ENCODE measurements at regions not wholly inside any gene's neighbourhood (a gene's known extent, or its start where the extent isn't known, plus 50 kb on each side); places are given as distances from the start of the nearest gene placed in this dataset.

DNA sequence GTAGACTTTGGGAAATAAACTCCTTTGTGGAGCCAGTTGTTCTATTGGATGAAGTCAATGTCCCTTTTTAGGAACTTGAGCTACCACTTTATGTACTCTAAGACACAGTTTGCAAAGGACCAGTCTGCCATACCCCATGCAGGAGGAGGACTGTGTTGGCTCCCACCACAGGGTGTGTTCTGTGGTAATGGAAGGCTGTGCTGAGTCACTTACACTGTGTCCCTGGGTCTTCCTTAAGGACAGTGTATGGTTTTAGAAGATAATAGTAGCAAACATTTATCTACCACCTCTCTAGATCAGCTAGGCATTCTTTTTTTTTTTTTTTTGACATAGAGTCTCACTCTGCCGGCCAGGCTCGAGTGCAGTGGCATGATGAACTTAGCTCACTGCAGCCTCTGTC, 184.0 kb upstream of the PGRMC2 start:
- Histone ChIP-seq H3K4me3 (no peak overlapping the region), H3K27me3 (no peaks in the 10 kb centered on the region), H3K4me1 (ENCODE audit: low read depth) (no peaks in the 10 kb centered on the region), H3K9me3 (ENCODE audit: low read depth) (no peaks in the 10 kb centered on the region), H3K27ac (no peak overlapping the region), H3K36me3 (no peaks in the 10 kb centered on the region)
- DNase-seq (ENCODE audit: low read depth in 1 of 2, low spot score in 1 of 2), result no peak
- TF ChIP-seq, protein P1, sequence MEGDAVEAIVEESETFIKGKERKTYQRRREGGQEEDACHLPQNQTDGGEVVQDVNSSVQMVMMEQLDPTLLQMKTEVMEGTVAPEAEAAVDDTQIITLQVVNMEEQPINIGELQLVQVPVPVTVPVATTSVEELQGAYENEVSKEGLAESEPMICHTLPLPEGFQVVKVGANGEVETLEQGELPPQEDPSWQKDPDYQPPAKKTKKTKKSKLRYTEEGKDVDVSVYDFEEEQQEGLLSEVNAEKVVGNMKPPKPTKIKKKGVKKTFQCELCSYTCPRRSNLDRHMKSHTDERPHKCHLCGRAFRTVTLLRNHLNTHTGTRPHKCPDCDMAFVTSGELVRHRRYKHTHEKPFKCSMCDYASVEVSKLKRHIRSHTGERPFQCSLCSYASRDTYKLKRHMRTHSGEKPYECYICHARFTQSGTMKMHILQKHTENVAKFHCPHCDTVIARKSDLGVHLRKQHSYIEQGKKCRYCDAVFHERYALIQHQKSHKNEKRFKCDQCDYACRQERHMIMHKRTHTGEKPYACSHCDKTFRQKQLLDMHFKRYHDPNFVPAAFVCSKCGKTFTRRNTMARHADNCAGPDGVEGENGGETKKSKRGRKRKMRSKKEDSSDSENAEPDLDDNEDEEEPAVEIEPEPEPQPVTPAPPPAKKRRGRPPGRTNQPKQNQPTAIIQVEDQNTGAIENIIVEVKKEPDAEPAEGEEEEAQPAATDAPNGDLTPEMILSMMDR (IDR thresholded peaks at IDR 0.05; ENCODE audit: low read depth, low read length), result no peak

DNA sequence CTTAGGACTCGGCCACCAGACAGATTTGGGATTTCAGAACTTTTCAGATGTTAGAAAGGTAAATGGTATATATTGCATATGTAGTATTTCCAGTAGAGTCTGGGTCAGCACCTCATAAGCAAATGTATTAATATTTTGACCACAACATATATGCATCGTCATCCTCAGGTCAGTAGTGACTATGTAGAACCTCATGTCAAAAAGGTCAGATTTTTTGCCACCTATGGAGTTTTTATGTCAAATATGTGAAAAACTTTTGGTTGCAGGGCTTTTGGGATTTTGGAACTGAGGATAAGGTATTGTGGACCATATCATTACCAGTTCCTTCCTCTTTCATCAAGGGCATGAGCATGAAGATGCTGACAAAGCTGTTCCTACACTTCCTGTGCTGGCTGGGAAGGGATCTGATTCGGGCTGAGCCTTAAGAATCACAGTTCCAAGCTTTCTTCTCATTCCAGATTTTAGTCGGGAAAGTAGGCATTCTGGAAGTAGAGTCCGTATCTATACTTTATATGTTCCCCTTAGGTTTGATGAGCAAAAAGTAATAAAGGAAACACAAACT, 183.0 kb upstream of the PGRMC2 start:
- Histone ChIP-seq H3K36me3 (no peaks in the 10 kb centered on the region), H3K27me3 (no peaks in the 10 kb centered on the region), H3K4me1 (ENCODE audit: low read depth) (no peaks in the 10 kb centered on the region), H3K27ac (no peak overlapping the region), H3K4me3 (no peak overlapping the region), H3K9me3 (ENCODE audit: low read depth) (no peaks in the 10 kb centered on the region)
- TF ChIP-seq, protein P1 (IDR thresholded peaks at IDR 0.05; ENCODE audit: low read depth, low read length), result no peak
- DNase-seq (ENCODE audit: low read depth in 1 of 2, low spot score in 1 of 2), result no peak

DNA sequence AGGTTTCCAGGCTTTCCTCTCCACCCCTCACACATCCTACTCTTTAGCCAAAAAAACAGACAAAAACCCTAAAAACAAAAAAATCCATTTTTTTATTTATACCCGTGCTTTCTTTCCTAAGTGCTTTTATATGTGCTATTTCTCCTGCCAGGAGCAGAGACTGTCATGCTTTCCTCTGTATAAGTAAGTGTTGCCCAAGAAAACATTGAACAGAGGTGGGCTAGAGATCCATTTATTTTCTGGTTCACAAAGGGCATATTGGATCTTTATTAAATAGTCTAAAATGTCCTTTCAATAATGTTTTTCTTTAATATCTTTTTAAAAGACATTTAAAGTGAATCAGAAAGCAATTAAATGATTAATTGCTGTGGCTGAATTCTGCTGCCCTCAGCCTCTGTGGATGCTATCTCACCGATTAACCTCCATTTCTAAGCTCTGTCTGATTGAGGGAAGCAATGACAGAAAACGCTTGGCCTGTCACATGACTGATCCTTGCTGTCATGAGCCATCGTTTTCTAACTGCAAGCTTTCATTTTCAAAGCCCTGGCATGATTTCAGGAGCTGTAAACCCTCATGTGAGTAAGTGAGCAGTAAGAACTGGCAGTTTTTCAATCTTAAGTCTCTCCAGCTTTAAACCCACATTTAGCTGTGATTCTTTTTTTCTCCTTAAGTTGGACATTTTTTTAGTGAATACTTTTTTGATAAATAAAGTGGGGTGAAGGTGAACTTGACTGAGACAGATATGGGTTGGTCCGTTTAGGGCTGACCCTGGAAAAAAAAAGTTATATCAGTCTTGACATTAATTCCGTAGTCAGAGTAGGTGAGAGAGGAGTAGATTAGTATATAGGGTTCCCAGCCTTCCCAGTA, 180.7 kb upstream of the PGRMC2 start:
- no peak overlapping the region for H3K27ac ChIP-seq
- TF ChIP-seq, protein P1 (IDR thresholded peaks at IDR 0.05; ENCODE audit: low read depth, low read length), result no peak
- no peaks in the 10 kb centered on the region for H3K9me3 ChIP-seq (ENCODE audit: low read depth)
- H3K36me3 ChIP-seq, result no peaks in the 10 kb centered on the region
- H3K27me3 ChIP-seq, result no peaks in the 10 kb centered on the region
- peak in 1 of 2 donors; percentile 98 for DNase-seq (ENCODE audit: low read depth in 1 of 2, low spot score in 1 of 2)
- H3K4me1 ChIP-seq (ENCODE audit: low read depth), result no peaks in the 10 kb centered on the region
- no peak overlapping the region for H3K4me3 ChIP-seq

DNA sequence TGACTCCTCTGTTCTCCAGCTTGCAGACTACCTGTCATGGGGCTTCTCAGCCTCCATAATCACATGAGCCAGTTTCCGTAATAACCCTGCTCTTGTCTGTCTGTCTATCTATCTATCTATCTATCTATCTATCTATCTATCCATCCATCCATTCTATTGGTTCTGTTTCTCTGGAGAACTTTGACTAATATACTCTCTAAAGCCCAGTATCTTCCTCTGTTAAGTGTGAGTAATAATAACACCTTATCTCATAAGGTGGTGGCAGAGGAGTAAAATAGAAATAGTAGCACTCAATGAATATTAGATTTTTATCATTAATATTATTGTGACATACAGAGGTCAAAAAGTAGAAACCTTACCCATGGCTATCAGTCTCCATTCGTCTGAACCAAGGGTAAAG, 177.9 kb upstream of the PGRMC2 start:
- Histone ChIP-seq H3K27me3 (peaks cover 4% of the 10 kb centered on the region), H3K9me3 (ENCODE audit: low read depth) (no peaks in the 10 kb centered on the region), H3K27ac (no peak overlapping the region), H3K4me3 (no peak overlapping the region), H3K4me1 (ENCODE audit: low read depth) (no peaks in the 10 kb centered on the region), H3K36me3 (no peaks in the 10 kb centered on the region)
- TF ChIP-seq, protein P1 (IDR thresholded peaks at IDR 0.05; ENCODE audit: low read depth, low read length), result no peak
- no peak for DNase-seq (ENCODE audit: low read depth in 1 of 2, low spot score in 1 of 2)

DNA sequence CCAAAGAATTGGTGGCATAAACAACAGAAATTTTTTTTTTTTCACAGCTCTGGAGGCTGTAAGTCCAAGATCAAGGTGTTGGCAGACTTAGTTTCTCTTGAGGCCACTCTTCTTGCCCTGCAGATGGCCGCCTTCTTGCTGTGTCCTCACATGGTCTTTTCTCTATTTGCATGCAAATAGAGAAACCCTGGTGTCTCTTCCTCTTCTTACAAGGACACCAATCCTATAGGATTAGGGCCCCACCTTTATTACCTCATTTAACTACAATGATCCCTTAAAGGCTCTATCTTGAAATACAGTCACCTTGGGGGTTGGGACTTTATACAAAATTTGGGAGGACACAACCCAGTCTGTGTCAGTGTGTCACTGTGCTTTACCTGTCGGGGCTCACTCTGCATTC, 175.4 kb upstream of the PGRMC2 start:
- Histone ChIP-seq H3K9me3 (ENCODE audit: low read depth) (no peaks in the 10 kb centered on the region), H3K27ac (no peak overlapping the region)
- DNase-seq (ENCODE audit: low read depth in 1 of 2, low spot score in 1 of 2), result no peak

More for the DNA sequence above, 175.4 kb upstream of the PGRMC2 start:
- TF ChIP-seq, protein P1 (IDR thresholded peaks at IDR 0.05; ENCODE audit: low read depth, low read length), result no peak
- Histone ChIP-seq H3K4me3 (no peak overlapping the region), H3K27me3 (peaks cover 10% of the 10 kb centered on the region), H3K4me1 (ENCODE audit: low read depth) (no peaks in the 10 kb centered on the region), H3K36me3 (no peaks in the 10 kb centered on the region)
